Small intestine (tissue), 7 donors: ENCODE measurements at regions not wholly inside any gene's neighbourhood (a gene's known extent, or its start where the extent isn't known, plus 50 kb on each side); places are given as distances from the start of the nearest gene placed in this dataset.

Experiments
- DNase-seq, 2 donors: peaks; one replicate each; pipeline versions ENCODE4 v3.0.0 to v3.0.0-alpha.2; 2013
- FAIRE-seq: peaks from 2 replicates; lab custom pipeline; 2012; peaks lifted over from hg19 to GRCh38; lab: Jason Lieb, UNC
- H3K27ac ChIP-seq, 3 donors: one replicate each; pipeline ENCODE4 v1.5.1; 2013; ENCODE audit warnings: low read length in 2 of 3, mild to moderate bottlenecking in 2 of 3, control low read depth in 1 of 3, inconsistent platforms in 1 of 3, low read depth in 1 of 3, moderate library complexity in 1 of 3
- H3K27me3 ChIP-seq, 3 donors: one replicate each; pipeline ENCODE4 v1.6.1; 2013; ENCODE audit warnings: low read length in 3 of 3, inconsistent platforms in 1 of 3; ENCODE audit not compliant: control insufficient read depth in 3 of 3, insufficient read depth in 3 of 3
- H3K36me3 ChIP-seq, 3 donors: one replicate each; pipeline ENCODE4 v1.6.1; 2013; ENCODE audit warnings: low read length in 3 of 3, inconsistent platforms in 1 of 3, low read depth in 1 of 3, mild to moderate bottlenecking in 1 of 3, moderate library complexity in 1 of 3; ENCODE audit not compliant: control insufficient read depth in 3 of 3, insufficient read depth in 2 of 3
- H3K4me1 ChIP-seq, 3 donors: one replicate each; pipeline ENCODE4 v1.6.1; 2013; ENCODE audit warnings: low read length in 2 of 3, inconsistent platforms in 1 of 3, low read depth in 1 of 3, mild to moderate bottlenecking in 1 of 3, moderate library complexity in 1 of 3; ENCODE audit not compliant: control insufficient read depth in 3 of 3, insufficient read depth in 2 of 3
- H3K4me3 ChIP-seq, 3 donors: one replicate each; pipeline ENCODE4 v1.5.1; 2013; ENCODE audit warnings: low read length in 3 of 3, control low read depth in 1 of 3, inconsistent platforms in 1 of 3, low read depth in 1 of 3, mild to moderate bottlenecking in 1 of 3, moderate library complexity in 1 of 3
- H3K9me3 ChIP-seq, 2 donors: one replicate each; pipeline ENCODE4 v1.6.1; 2013; ENCODE audit warnings: low read depth in 1 of 2, low read length in 1 of 2; ENCODE audit not compliant: control insufficient read depth in 2 of 2, insufficient read depth in 1 of 2
- WGBS, 3 donors: extraction: QIAGEN DNeasy Blood & Tissue Kit; methylation state at CpG; one replicate each; pipeline ENCODE4 v1.1.7; 2013; 5-methylcytosine and 5-hydroxymethylcytosine counted together
- donor health status: healthy with polysubstance abuse.
- donor health status: control.
- donor health status: control.
- donor health status: Bipolar disorder and iron deficiency.
- donor health status: healthy.

GRCh38 chr10:43957267-43958070 is 308.8 kb upstream of the ZNF32 start:
- DNase-seq = no peak
- 86 to 89% (median 89%) methylated on average over 6 of the region's 6 CpGs for WGBS, 3 donors
- no peak overlapping the region for H3K27ac ChIP-seq
- peaks cover 0 to 4% of the 10 kb centered on the region in 2 donors for H3K9me3 ChIP-seq
- no peaks in the 10 kb centered on the region for H3K36me3 ChIP-seq
- no peak overlapping the region for H3K4me3 ChIP-seq
- H3K27me3 ChIP-seq = no peaks in the 10 kb centered on the region
- H3K4me1 ChIP-seq = no peaks in the 10 kb centered on the region
- FAIRE-seq = no peak

GRCh38 chr10:43955978-43956377 is 307.3 kb upstream of the ZNF32 start:
- FAIRE-seq (no peak), DNase-seq (no peak)
- H3K4me1 ChIP-seq = no peaks in the 10 kb centered on the region
- H3K4me3 ChIP-seq = no peak overlapping the region
- H3K9me3 ChIP-seq = peaks cover 0 to 4% of the 10 kb centered on the region in 2 donors
- no peaks in the 10 kb centered on the region for H3K27me3 ChIP-seq
- WGBS, 3 donors = 71 to 85% (median 76%) methylated on average over 3 of the region's 3 CpGs
- no peaks in the 10 kb centered on the region for H3K36me3 ChIP-seq
- no peak overlapping the region for H3K27ac ChIP-seq

GRCh38 chr10:43955002-43955596 is 306.4 kb upstream of the ZNF32 start:
- 86 to 93% (median 91%) methylated on average over 5 of the region's 5 CpGs for WGBS, 3 donors
- DNase-seq (no peak), FAIRE-seq (no peak)
- H3K4me1 ChIP-seq = no peaks in the 10 kb centered on the region
- no peaks in the 10 kb centered on the region for H3K27me3 ChIP-seq
- peaks cover 0 to 4% of the 10 kb centered on the region in 2 donors for H3K9me3 ChIP-seq
- no peaks in the 10 kb centered on the region for H3K36me3 ChIP-seq
- H3K4me3 ChIP-seq = no peak overlapping the region
- no peak overlapping the region for H3K27ac ChIP-seq

GRCh38 chr10:43953672-43954071 is 305.0 kb upstream of the ZNF32 start:
- no peak overlapping the region for H3K27ac ChIP-seq
- peaks cover 0 to 4% of the 10 kb centered on the region in 2 donors for H3K9me3 ChIP-seq
- WGBS, 3 donors = 64 to 85% (median 73%) methylated on average over 3 of the region's 3 CpGs
- DNase-seq = no peak
- H3K36me3 ChIP-seq = no peaks in the 10 kb centered on the region
- no peaks in the 10 kb centered on the region for H3K27me3 ChIP-seq
- H3K4me1 ChIP-seq = no peaks in the 10 kb centered on the region
- no peak for FAIRE-seq
- H3K4me3 ChIP-seq = no peak overlapping the region

- H3K27ac ChIP-seq = no peak overlapping the region
- no peaks in the 10 kb centered on the region for H3K4me1 ChIP-seq
- H3K9me3 ChIP-seq = peaks cover 0 to 4% of the 10 kb centered on the region in 2 donors
- no peaks in the 10 kb centered on the region for H3K36me3 ChIP-seq
- WGBS, 3 donors = 85 to 97% (median 91%) methylated on average over 1 of the region's 1 CpG
- H3K4me3 ChIP-seq = no peak overlapping the region
- no peak for FAIRE-seq
- no peak for DNase-seq
- no peaks in the 10 kb centered on the region for H3K27me3 ChIP-seq
Observed at GRCh38 chr10:43952760-43953159, 304.1 kb upstream of the ZNF32 start.

- no peaks in the 10 kb centered on the region for H3K36me3 ChIP-seq
- H3K9me3 ChIP-seq = peaks cover 0 to 4% of the 10 kb centered on the region in 2 donors
- WGBS, 3 donors = 72 to 83% (median 75%) methylated on average over 4 of the region's 4 CpGs
- H3K27ac ChIP-seq = no peak overlapping the region
- H3K4me1 ChIP-seq = peaks cover 0 to 6% (median 0%) of the 10 kb centered on the region in 3 donors
- DNase-seq (no peak), FAIRE-seq (no peak)
- no peaks in the 10 kb centered on the region for H3K27me3 ChIP-seq
- no peak overlapping the region for H3K4me3 ChIP-seq
Observed at GRCh38 chr10:43949351-43949750, 300.7 kb upstream of the ZNF32 start.

- Histone ChIP-seq H3K9me3 (no peaks in the 10 kb centered on the region), H3K27me3 (no peaks in the 10 kb centered on the region), H3K36me3 (no peaks in the 10 kb centered on the region), H3K4me3 (no peak overlapping the region), H3K4me1 (peaks cover 0 to 6% (median 0%) of the 10 kb centered on the region in 3 donors), H3K27ac (no peak overlapping the region)
- DNase-seq (no peak), FAIRE-seq (no peak)
- 85 to 92% (median 88%) methylated on average over 10 of the region's 10 CpGs for WGBS, 3 donors
Observed at GRCh38 chr10:43946445-43946844, 297.8 kb upstream of the ZNF32 start.

GRCh38 chr10:43945908-43946307 is 297.2 kb upstream of the ZNF32 start:
- Histone ChIP-seq H3K9me3 (no peaks in the 10 kb centered on the region), H3K36me3 (no peaks in the 10 kb centered on the region), H3K27ac (no peak overlapping the region), H3K4me3 (no peak overlapping the region), H3K4me1 (peaks cover 0 to 6% (median 0%) of the 10 kb centered on the region in 3 donors), H3K27me3 (no peaks in the 10 kb centered on the region)
- FAIRE-seq (no peak), DNase-seq (no peak)
- WGBS, 3 donors = 80 to 88% (median 81%) methylated on average over 4 of the region's 4 CpGs
